ENCODE measurements at regions not wholly inside any gene's neighbourhood (a gene's known extent, or its start where the extent isn't known, plus 50 kb on each side); places are given as distances from the start of the nearest gene placed in this dataset.

DNA sequence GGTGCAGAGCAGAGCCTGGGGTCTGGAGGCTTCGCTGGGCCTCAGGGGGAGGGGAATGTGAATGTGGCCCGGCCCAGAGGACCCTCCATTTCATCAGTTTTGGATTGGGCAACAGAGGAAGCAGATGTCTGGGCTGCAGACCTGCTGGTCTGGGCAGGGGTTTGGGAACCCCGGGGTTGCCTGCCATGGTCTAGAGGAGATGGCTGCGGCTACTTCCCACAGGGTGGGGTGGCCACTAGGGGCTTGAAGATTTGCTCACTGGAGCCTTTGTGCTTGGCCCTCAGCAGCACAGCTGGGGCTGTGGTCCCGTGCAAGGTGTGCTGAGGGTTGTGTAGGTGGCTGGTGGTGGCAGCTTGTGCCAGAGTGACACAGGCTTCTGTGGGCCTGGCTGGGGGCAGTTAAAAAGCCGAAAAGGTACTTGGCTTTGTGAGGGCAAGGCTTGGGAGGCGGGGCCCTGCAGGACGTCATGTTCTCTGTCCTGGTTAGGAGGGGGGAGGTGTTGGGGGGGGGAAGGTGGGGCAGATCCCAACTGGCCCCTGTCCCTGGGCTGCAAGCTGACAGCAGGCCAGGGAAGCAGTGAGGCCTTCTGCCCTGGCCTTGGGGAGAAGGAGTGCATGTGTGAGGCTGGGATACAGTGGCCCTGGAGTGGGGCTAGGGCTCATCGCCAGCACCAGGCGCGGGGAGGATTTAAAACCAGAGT, 98.0 kb downstream of the KPNA2 start:
- TF ChIP-seq POLR2A (IDR thresholded peaks at IDR 0.05; ENCODE audit: low read depth, low read length) (no peak), POLR2AphosphoS5 (IDR thresholded peaks at IDR 0.05; ENCODE audit: low read depth, low read length) (no peak), TAF1 (IDR thresholded peaks at IDR 0.05; ENCODE audit: borderline replicate concordance, low read depth, low read length) (no peak)

Measured in GM12892 (cell line).